ENCODE measurements at regions not wholly inside any gene's neighbourhood (a gene's known extent, or its start where the extent isn't known, plus 50 kb on each side); places are given as distances from the start of the nearest gene placed in this dataset.

DNA sequence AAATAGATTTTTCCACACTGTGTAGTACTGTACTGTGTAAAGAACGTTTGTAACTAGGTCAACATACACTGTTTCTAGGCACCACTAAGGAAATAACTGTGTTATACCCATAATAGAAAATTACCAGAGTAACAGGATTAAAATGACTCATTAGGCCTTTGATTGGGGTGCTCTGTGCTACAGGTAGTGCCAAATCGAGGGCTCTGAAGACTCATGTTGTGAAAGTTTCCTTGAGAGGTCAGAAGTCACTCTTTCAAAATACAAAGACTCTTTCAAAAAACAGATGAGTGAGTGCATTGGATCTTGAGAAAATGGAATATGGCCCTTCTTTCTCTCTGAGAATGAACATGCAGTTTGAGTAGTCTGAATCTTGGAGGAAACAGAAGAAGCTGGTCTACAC, 143.0 kb downstream of the MRPL39 start:
- Mint-ChIP-seq H3K4me1 (peaks cover 27% of the 10 kb centered on the region), H3K4me3 (no peak overlapping the region), H3K27ac (no peak overlapping the region), H3K9me3 (ENCODE audit: insufficient read depth) (peaks cover 6% of the 10 kb centered on the region), H3K27me3 (no peaks in the 10 kb centered on the region)
- Histone ChIP-seq H3K36me3 (replicated peaks in 1 of 2; ENCODE audit: control extremely low read depth in 1 of 2, control insufficient read depth in 1 of 2, extremely low read depth in 1 of 2, insufficient read depth in 2 of 2, low read length in 1 of 2) (no peaks in the 10 kb centered on the region), H4K20me1 (ENCODE audit: control insufficient read depth, insufficient read depth, low read length, poor library complexity, severe bottlenecking) (no peaks in the 10 kb centered on the region), H3K4me1 (ENCODE audit: control insufficient read depth in 2 of 2, insufficient read depth in 2 of 2, low read length in 2 of 2) (peaks cover 4 to 5% of the 10 kb centered on the region in 2 donors), H3K27ac (ENCODE audit: low read length in 2 of 2) (no peak overlapping the region), H2AFZ (ENCODE audit: insufficient read depth, low read depth, low read length, poor library complexity, severe bottlenecking) (no peak overlapping the region), H3K27me3 (replicated peaks in 1 of 4; ENCODE audit: control extremely low read depth in 1 of 4, control insufficient read depth in 3 of 4, insufficient read depth in 4 of 4, low read length in 3 of 4) (no peaks in the 10 kb centered on the region), H3K4me3 (ENCODE audit: control extremely low read depth in 1 of 5, extremely low read depth in 1 of 5, insufficient read depth in 1 of 5, low read depth in 2 of 5, low read length in 4 of 5) (no peak overlapping the region), H3K4me2 (replicated peaks; ENCODE audit: low read depth, low read length, poor library complexity, severe bottlenecking) (no peak overlapping the region), H3K79me2 (ENCODE audit: control insufficient read depth, insufficient read depth, low read length) (no peaks in the 10 kb centered on the region), H3K9me3 (ENCODE audit: control extremely low read depth in 1 of 3, control insufficient read depth in 2 of 3, insufficient read depth in 1 of 3, low read length in 2 of 3) (peaks cover 0 to 4% (median 0%) of the 10 kb centered on the region in 3 donors), H3K9ac (ENCODE audit: low read length) (no peak overlapping the region)
- no CpG with 5 or more reads among the region's 2 CpGs for WGBS (ENCODE audit: insufficient coverage)
- TF ChIP-seq EZH2 (IDR thresholded peaks at IDR 0.05; ENCODE audit: borderline replicate concordance, insufficient read depth, low read depth, low read length, poor library complexity, severe bottlenecking) (no peak), CTCF (IDR thresholded peaks at IDR 0.05) (no peak)
- intact Hi-C loops (cut with micrococcal nuclease), result loop anchor here (5.0 kb wide), 1 partner anchor 43 kb away; no protein-coding TSS in a partner anchor
- POLR2A ChIA-PET, result no interaction called here
- DNase-seq (no peak), ATAC-seq (ENCODE audit: low read depth) (no peak)
- CTCF ChIA-PET, result no interaction called here

DNA sequence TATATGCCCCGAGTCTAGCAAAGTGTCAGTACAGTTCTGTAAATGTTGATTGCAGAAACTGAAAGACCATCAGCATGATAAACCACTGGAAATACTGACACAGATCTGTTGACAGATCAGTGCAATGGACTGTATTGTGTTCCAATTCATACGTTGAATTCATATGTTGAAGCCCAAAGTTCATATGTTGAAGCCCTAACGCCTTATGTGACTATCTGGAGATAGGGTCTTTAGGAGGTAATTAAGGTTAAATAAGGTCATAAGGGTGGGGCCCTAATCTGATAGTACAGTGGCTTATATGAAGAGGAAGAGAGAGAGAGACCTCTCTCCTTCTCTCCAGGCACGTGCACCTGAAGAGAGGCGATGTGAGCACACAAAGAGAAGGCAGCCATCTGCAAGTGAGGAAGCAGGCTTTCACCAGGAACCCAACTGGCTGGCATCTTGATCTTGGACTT, 144.7 kb downstream of the MRPL39 start:
- Histone ChIP-seq H3K27ac (ENCODE audit: low read length in 2 of 2) (no peak overlapping the region), H3K4me1 (ENCODE audit: control insufficient read depth in 2 of 2, insufficient read depth in 2 of 2, low read length in 2 of 2) (peaks cover 17 to 19% of the 10 kb centered on the region in 2 donors), H3K36me3 (replicated peaks in 1 of 2; ENCODE audit: control extremely low read depth in 1 of 2, control insufficient read depth in 1 of 2, extremely low read depth in 1 of 2, insufficient read depth in 2 of 2, low read length in 1 of 2) (no peaks in the 10 kb centered on the region), H3K9ac (ENCODE audit: low read length) (no peak overlapping the region), H3K79me2 (ENCODE audit: control insufficient read depth, insufficient read depth, low read length) (peaks cover 4% of the 10 kb centered on the region), H3K4me3 (ENCODE audit: control extremely low read depth in 1 of 5, extremely low read depth in 1 of 5, insufficient read depth in 1 of 5, low read depth in 2 of 5, low read length in 4 of 5) (no peak overlapping the region), H4K20me1 (ENCODE audit: control insufficient read depth, insufficient read depth, low read length, poor library complexity, severe bottlenecking) (no peaks in the 10 kb centered on the region), H3K4me2 (replicated peaks; ENCODE audit: low read depth, low read length, poor library complexity, severe bottlenecking) (no peak overlapping the region), H3K27me3 (replicated peaks in 1 of 4; ENCODE audit: control extremely low read depth in 1 of 4, control insufficient read depth in 3 of 4, insufficient read depth in 4 of 4, low read length in 3 of 4) (no peaks in the 10 kb centered on the region), H2AFZ (ENCODE audit: insufficient read depth, low read depth, low read length, poor library complexity, severe bottlenecking) (no peak overlapping the region), H3K9me3 (ENCODE audit: control extremely low read depth in 1 of 3, control insufficient read depth in 2 of 3, insufficient read depth in 1 of 3, low read length in 2 of 3) (peaks cover 0 to 4% (median 0%) of the 10 kb centered on the region in 3 donors)
- Mint-ChIP-seq H3K4me3 (no peak overlapping the region), H3K9me3 (ENCODE audit: insufficient read depth) (peaks cover 6% of the 10 kb centered on the region), H3K27ac (peak overlapping the region; percentile 69), H3K4me1 (peaks cover 39% of the 10 kb centered on the region), H3K27me3 (no peaks in the 10 kb centered on the region)
- peak; percentile 42 for ATAC-seq (ENCODE audit: low read depth)
- no CpG with 5 or more reads among the region's 5 CpGs for WGBS (ENCODE audit: insufficient coverage)
- peak; percentile 29 for DNase-seq
- intact Hi-C loops (cut with micrococcal nuclease), result loop anchor here (5.0 kb wide), 1 partner anchor 45 kb away; no protein-coding TSS in a partner anchor
- no peak for TF ChIP-seq EZH2 (IDR thresholded peaks at IDR 0.05; ENCODE audit: borderline replicate concordance, insufficient read depth, low read depth, low read length, poor library complexity, severe bottlenecking)
- TF ChIP-seq CTCF (IDR thresholded peaks at IDR 0.05), result no peak
- ChIA-PET POLR2A (no interaction called here), CTCF (interaction anchor here (0.7 kb wide), 1 partner anchor 179 kb away, joined by 3 read pairs; no protein-coding TSS in a partner anchor)

Data from B cell (primary cell).